ENCODE measurements at regions not wholly inside any gene's neighbourhood (a gene's known extent, or its start where the extent isn't known, plus 50 kb on each side); places are given as distances from the start of the nearest gene placed in this dataset.
"Not testable (repeated sequence)": the region's sequence is repeated elsewhere in the genome, so short reads cannot be mapped to it uniquely, and the experiment has no call there.

- CTCF ChIA-PET; H3K4me1 Mint-ChIP-seq; H3K27ac Mint-ChIP-seq; POLR2A ChIA-PET; H3K36me3 Mint-ChIP-seq (ENCODE audit: low read depth); H3K27me3 Mint-ChIP-seq; H3K4me3 Mint-ChIP-seq; ATAC-seq; DNase-seq; H3K9me3 Mint-ChIP-seq (ENCODE audit: low read depth): not testable (repeated sequence)
- intact Hi-C loops (cut with DNase I, micrococcal nuclease) = loop anchor here in 1 of 2 experiments (10.0 kb wide), 1 partner anchor 55 kb away; no protein-coding TSS in a partner anchor
Observed at GRCh38 chr9:87049929-87050608, 102.8 kb upstream of the GAS1 start.

GRCh38 chr9:87054999-87055686 lies 107.8 kb upstream of the GAS1 start:
- ChIA-PET CTCF (interaction anchor here (0.6 kb wide), 1 partner anchor 790 kb away, joined by 3 read pairs; no protein-coding TSS in a partner anchor), POLR2A (no interaction called here)
- DNase-seq (no peak), ATAC-seq (no peak)
- H3K4me1 Mint-ChIP-seq = no peaks in the 10 kb centered on the region
- no peaks in the 10 kb centered on the region for H3K9me3 Mint-ChIP-seq (ENCODE audit: low read depth)
- H3K36me3 Mint-ChIP-seq (ENCODE audit: low read depth) = no peaks in the 10 kb centered on the region
- peaks cover 10% of the 10 kb centered on the region for H3K27me3 Mint-ChIP-seq
- H3K4me3 Mint-ChIP-seq = no peak overlapping the region
- intact Hi-C loops (cut with DNase I, micrococcal nuclease) = no loop called here
- H3K27ac Mint-ChIP-seq = no peak overlapping the region

- Mint-ChIP-seq H3K27me3 (peaks cover 11% of the 10 kb centered on the region), H3K9me3 (ENCODE audit: low read depth) (no peaks in the 10 kb centered on the region), H3K36me3 (ENCODE audit: low read depth) (no peaks in the 10 kb centered on the region), H3K27ac (no peak overlapping the region), H3K4me1 (no peaks in the 10 kb centered on the region), H3K4me3 (no peak overlapping the region)
- CTCF ChIA-PET = interaction anchor here (0.8 to 1.4 kb wide), 2 partner anchors 27 to 112 kb away, joined by 3 read pairs; no protein-coding TSS in a partner anchor
- no peak for ATAC-seq
- intact Hi-C loops (cut with DNase I, micrococcal nuclease) = no loop called here
- no peak for DNase-seq
- POLR2A ChIA-PET = no interaction called here
Observed at GRCh38 chr9:87059772-87060171, 112.5 kb upstream of the GAS1 start.

GRCh38 chr9:87062746-87063145 lies 115.4 kb upstream of the GAS1 start:
- DNase-seq = no peak
- ChIA-PET POLR2A (no interaction called here), CTCF (no interaction called here)
- Mint-ChIP-seq H3K27ac (no peak overlapping the region), H3K36me3 (ENCODE audit: low read depth) (no peaks in the 10 kb centered on the region), H3K4me1 (no peaks in the 10 kb centered on the region), H3K27me3 (peaks cover 9% of the 10 kb centered on the region), H3K4me3 (no peak overlapping the region), H3K9me3 (ENCODE audit: low read depth) (no peaks in the 10 kb centered on the region)
- intact Hi-C loops (cut with DNase I, micrococcal nuclease) = no loop called here
- no peak for ATAC-seq

- H3K9me3 Mint-ChIP-seq (ENCODE audit: low read depth) = no peaks in the 10 kb centered on the region
- H3K27ac Mint-ChIP-seq = no peak overlapping the region
- no peaks in the 10 kb centered on the region for H3K36me3 Mint-ChIP-seq (ENCODE audit: low read depth)
- POLR2A ChIA-PET = no interaction called here
- ATAC-seq (no peak), DNase-seq (no peak)
- intact Hi-C loops (cut with DNase I, micrococcal nuclease) = no loop called here
- H3K27me3 Mint-ChIP-seq = peaks cover 7% of the 10 kb centered on the region
- CTCF ChIA-PET = no interaction called here
- no peaks in the 10 kb centered on the region for H3K4me1 Mint-ChIP-seq
- no peak overlapping the region for H3K4me3 Mint-ChIP-seq
Observed at GRCh38 chr9:87063246-87063645, 115.9 kb upstream of the GAS1 start.

GRCh38 chr9:87063871-87064270 lies 116.6 kb upstream of the GAS1 start:
- ChIA-PET CTCF (no interaction called here), POLR2A (no interaction called here)
- H3K36me3 Mint-ChIP-seq (ENCODE audit: low read depth) = no peaks in the 10 kb centered on the region
- intact Hi-C loops (cut with DNase I, micrococcal nuclease) = no loop called here
- no peak overlapping the region for H3K4me3 Mint-ChIP-seq
- ATAC-seq (no peak), DNase-seq (no peak)
- no peaks in the 10 kb centered on the region for H3K4me1 Mint-ChIP-seq
- H3K27me3 Mint-ChIP-seq = peaks cover 7% of the 10 kb centered on the region
- no peaks in the 10 kb centered on the region for H3K9me3 Mint-ChIP-seq (ENCODE audit: low read depth)
- no peak overlapping the region for H3K27ac Mint-ChIP-seq

- Mint-ChIP-seq H3K36me3 (ENCODE audit: low read depth) (no peaks in the 10 kb centered on the region), H3K27ac (no peak overlapping the region), H3K4me3 (no peak overlapping the region), H3K9me3 (ENCODE audit: low read depth) (no peaks in the 10 kb centered on the region), H3K4me1 (no peaks in the 10 kb centered on the region), H3K27me3 (peaks cover 7% of the 10 kb centered on the region)
- intact Hi-C loops (cut with DNase I, micrococcal nuclease) = no loop called here
- CTCF ChIA-PET = no interaction called here
- ATAC-seq (no peak), DNase-seq (no peak)
- POLR2A ChIA-PET = no interaction called here
Observed at GRCh38 chr9:87064311-87064710, 117.0 kb upstream of the GAS1 start.

GRCh38 chr9:87065981-87066380 lies 118.7 kb upstream of the GAS1 start:
- Mint-ChIP-seq H3K27ac (no peak overlapping the region), H3K36me3 (ENCODE audit: low read depth) (no peaks in the 10 kb centered on the region), H3K4me1 (no peaks in the 10 kb centered on the region), H3K27me3 (peaks cover 11% of the 10 kb centered on the region), H3K4me3 (no peak overlapping the region), H3K9me3 (ENCODE audit: low read depth) (no peaks in the 10 kb centered on the region)
- POLR2A ChIA-PET = no interaction called here
- intact Hi-C loops (cut with DNase I, micrococcal nuclease) = no loop called here
- ATAC-seq = no peak
- DNase-seq = no peak
- CTCF ChIA-PET = no interaction called here

GRCh38 chr9:87067426-87067825 lies 120.1 kb upstream of the GAS1 start:
- Mint-ChIP-seq H3K9me3 (ENCODE audit: low read depth) (no peaks in the 10 kb centered on the region), H3K27me3 (peaks cover 9% of the 10 kb centered on the region), H3K36me3 (ENCODE audit: low read depth) (no peaks in the 10 kb centered on the region), H3K4me3 (no peak overlapping the region), H3K4me1 (no peaks in the 10 kb centered on the region), H3K27ac (no peak overlapping the region)
- POLR2A ChIA-PET = no interaction called here
- ATAC-seq (no peak), DNase-seq (no peak)
- CTCF ChIA-PET = no interaction called here
- intact Hi-C loops (cut with DNase I, micrococcal nuclease) = no loop called here

- no peaks in the 10 kb centered on the region for H3K9me3 Mint-ChIP-seq (ENCODE audit: low read depth)
- H3K4me3 Mint-ChIP-seq = no peak overlapping the region
- POLR2A ChIA-PET = no interaction called here
- no peak overlapping the region for H3K27ac Mint-ChIP-seq
- ATAC-seq = no peak
- no peaks in the 10 kb centered on the region for H3K4me1 Mint-ChIP-seq
- no peak for DNase-seq
- H3K27me3 Mint-ChIP-seq = peaks cover 9% of the 10 kb centered on the region
- no peaks in the 10 kb centered on the region for H3K36me3 Mint-ChIP-seq (ENCODE audit: low read depth)
- intact Hi-C loops (cut with DNase I, micrococcal nuclease) = no loop called here
- CTCF ChIA-PET = interaction anchor here (0.7 kb wide), 1 partner anchor 16 kb away, joined by 3 read pairs; no protein-coding TSS in a partner anchor
Observed at GRCh38 chr9:87068177-87068840, 121.0 kb upstream of the GAS1 start.

GRCh38 chr9:87069690-87070089 lies 122.4 kb upstream of the GAS1 start:
- Mint-ChIP-seq H3K4me1 (no peaks in the 10 kb centered on the region), H3K27me3 (peaks cover 9% of the 10 kb centered on the region), H3K9me3 (ENCODE audit: low read depth) (no peaks in the 10 kb centered on the region), H3K27ac (no peak overlapping the region), H3K36me3 (ENCODE audit: low read depth) (no peaks in the 10 kb centered on the region), H3K4me3 (no peak overlapping the region)
- DNase-seq (no peak), ATAC-seq (no peak)
- intact Hi-C loops (cut with DNase I, micrococcal nuclease) = no loop called here
- POLR2A ChIA-PET = no interaction called here
- CTCF ChIA-PET = no interaction called here

- H3K36me3 Mint-ChIP-seq (ENCODE audit: low read depth) = no peaks in the 10 kb centered on the region
- ATAC-seq (no peak), DNase-seq (no peak)
- ChIA-PET POLR2A (no interaction called here), CTCF (no interaction called here)
- intact Hi-C loops (cut with DNase I, micrococcal nuclease) = no loop called here
- peaks cover 9% of the 10 kb centered on the region for H3K27me3 Mint-ChIP-seq
- no peaks in the 10 kb centered on the region for H3K9me3 Mint-ChIP-seq (ENCODE audit: low read depth)
- no peaks in the 10 kb centered on the region for H3K4me1 Mint-ChIP-seq
- H3K4me3 Mint-ChIP-seq = no peak overlapping the region
- H3K27ac Mint-ChIP-seq = no peak overlapping the region
Observed at GRCh38 chr9:87070336-87070735, 123.0 kb upstream of the GAS1 start.

Measured in activated CD4-positive, alpha-beta T cell treated with anti-CD3 and anti-CD28 coated beads for 36 hours (primary cell).